ENCODE measurements at regions not wholly inside any gene's neighbourhood (a gene's known extent, or its start where the extent isn't known, plus 50 kb on each side); places are given as distances from the start of the nearest gene placed in this dataset.
"Not testable (repeated sequence)": the region's sequence is repeated elsewhere in the genome, so short reads cannot be mapped to it uniquely, and the experiment has no call there.

GRCh38 chr17:64778240-64779097, 116.4 kb upstream of the SMURF2 start:
- no peak overlapping the region for H3K27ac Mint-ChIP-seq
- TF ChIP-seq CTCF (IDR thresholded peaks at IDR 0.05; ENCODE audit: unreplicated experiment) = no peak
- H3K9me3 Mint-ChIP-seq (ENCODE audit: low read depth) = no peaks in the 10 kb centered on the region
- DNase-seq (ENCODE audit: low spot score, unreplicated experiment) = peak; percentile 27
- H3K4me3 Mint-ChIP-seq (ENCODE audit: low read depth) = peak overlapping the region; percentile 50
- H3K36me3 Mint-ChIP-seq (ENCODE audit: insufficient read depth) = peaks cover 2% of the 10 kb centered on the region
- H3K27me3 Mint-ChIP-seq = peaks cover 63% of the 10 kb centered on the region
- H3K4me1 Mint-ChIP-seq (ENCODE audit: low read depth) = peaks cover 8% of the 10 kb centered on the region

- Mint-ChIP-seq H3K27me3 (peaks cover 55% of the 10 kb centered on the region), H3K27ac (no peak overlapping the region), H3K9me3 (ENCODE audit: low read depth) (no peaks in the 10 kb centered on the region), H3K36me3 (ENCODE audit: insufficient read depth) (peaks cover 2% of the 10 kb centered on the region), H3K4me3 (ENCODE audit: low read depth) (peak overlapping the region; percentile 38), H3K4me1 (ENCODE audit: low read depth) (peaks cover 11% of the 10 kb centered on the region)
- no peak for TF ChIP-seq CTCF (IDR thresholded peaks at IDR 0.05; ENCODE audit: unreplicated experiment)
- DNase-seq (ENCODE audit: low spot score, unreplicated experiment) = no peak
These were observed 115.5 kb upstream of the SMURF2 start for GRCh38 chr17:64777415-64778239.

DNA sequence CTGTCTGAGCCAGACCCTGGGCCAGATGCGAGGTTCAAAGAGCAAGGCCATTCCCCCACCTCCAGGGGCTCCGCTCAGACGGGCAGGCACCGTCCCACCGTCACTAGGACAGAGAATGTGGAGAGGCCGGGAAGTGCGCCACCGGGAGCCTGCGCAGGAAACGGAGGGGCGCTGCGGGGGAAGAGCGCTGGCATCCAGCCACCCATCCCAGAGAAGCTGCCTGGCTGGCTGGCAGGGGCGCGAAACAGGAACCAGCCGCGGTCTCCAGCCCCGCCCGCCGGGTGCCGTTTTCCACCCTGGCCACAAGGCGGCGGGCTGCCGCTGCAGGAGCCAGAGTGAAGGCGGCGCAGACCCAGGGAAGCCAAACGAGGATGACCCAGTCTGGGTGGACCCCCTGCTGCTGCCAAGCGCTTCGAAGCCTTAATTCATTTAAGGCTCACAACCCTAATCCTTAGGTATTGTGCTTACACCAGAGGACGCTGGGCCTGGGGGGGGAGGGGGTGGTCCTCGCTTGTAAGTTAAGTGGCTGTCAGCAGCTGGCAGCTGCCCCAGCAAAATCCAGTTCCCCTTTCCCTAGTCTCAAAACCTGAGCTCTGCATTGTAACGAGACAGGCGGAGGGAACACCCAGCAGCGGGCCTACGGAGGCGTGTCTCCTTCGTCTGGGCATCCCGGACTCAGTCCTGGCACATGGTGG, 114.8 kb upstream of the SMURF2 start:
- H3K4me3 Mint-ChIP-seq (ENCODE audit: low read depth); H3K4me1 Mint-ChIP-seq (ENCODE audit: low read depth); H3K9me3 Mint-ChIP-seq (ENCODE audit: low read depth); H3K27ac Mint-ChIP-seq; H3K36me3 Mint-ChIP-seq (ENCODE audit: insufficient read depth): not testable (repeated sequence)
- peak; percentile 88 for TF ChIP-seq CTCF (IDR thresholded peaks at IDR 0.05; ENCODE audit: unreplicated experiment)
- H3K27me3 Mint-ChIP-seq = peaks cover 47% of the 10 kb centered on the region
- DNase-seq (ENCODE audit: low spot score, unreplicated experiment) = peak; percentile 77

DNA sequence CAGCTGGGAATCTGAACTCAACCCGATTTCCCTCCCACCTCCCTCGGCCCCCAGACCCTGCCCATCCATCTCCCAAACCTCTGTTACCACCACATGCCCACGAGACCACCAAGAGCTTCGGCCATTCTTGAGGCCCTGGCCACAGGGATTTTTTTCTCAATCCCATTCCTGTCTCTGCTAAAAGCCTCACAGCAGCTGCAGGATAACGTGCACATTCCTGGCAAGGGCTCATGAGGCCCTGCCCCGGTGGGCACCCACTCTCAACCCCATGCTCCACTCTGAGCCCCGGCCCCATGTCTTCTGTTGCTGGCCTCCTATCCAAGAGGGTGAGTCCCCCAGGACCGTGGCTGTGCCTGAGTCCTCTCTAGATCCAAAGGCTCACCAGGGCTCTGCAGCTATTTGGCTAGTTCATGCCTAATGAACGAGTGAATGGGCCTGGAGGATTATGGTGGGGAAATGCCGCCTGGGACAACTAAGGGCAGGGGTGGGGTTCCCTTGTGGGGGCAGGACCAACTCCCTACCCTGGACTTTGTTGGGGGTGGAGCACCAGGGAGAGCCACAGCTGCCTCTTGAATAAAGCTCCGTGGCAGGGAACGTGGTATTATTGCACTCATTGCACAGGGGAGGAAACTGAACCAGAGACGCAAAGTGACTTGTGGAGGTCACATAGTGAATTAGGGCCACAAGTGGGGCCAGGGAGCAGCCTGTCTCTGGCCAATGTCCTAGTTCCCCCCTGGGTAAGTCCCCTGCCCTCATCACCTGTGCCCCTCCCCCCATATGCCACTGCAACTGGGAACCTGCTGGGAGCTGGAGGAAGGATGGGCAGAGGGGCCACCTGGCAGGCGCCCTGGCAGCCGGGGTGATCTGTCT, 113.8 kb upstream of the SMURF2 start:
- Mint-ChIP-seq H3K4me1 (ENCODE audit: low read depth) (peaks cover 9% of the 10 kb centered on the region), H3K36me3 (ENCODE audit: insufficient read depth) (no peaks in the 10 kb centered on the region), H3K27ac (no peak overlapping the region), H3K9me3 (ENCODE audit: low read depth) (no peaks in the 10 kb centered on the region), H3K4me3 (ENCODE audit: low read depth) (no peak overlapping the region), H3K27me3 (peaks cover 44% of the 10 kb centered on the region)
- TF ChIP-seq CTCF (IDR thresholded peaks at IDR 0.05; ENCODE audit: unreplicated experiment) = no peak
- DNase-seq (ENCODE audit: low spot score, unreplicated experiment) = no peak

Measured in progenitor cell of endocrine pancreas (in vitro differentiated cells).